ENCODE measurements at regions not wholly inside any gene's neighbourhood (a gene's known extent, or its start where the extent isn't known, plus 50 kb on each side); places are given as distances from the start of the nearest gene placed in this dataset.
"Not testable (repeated sequence)": the region's sequence is repeated elsewhere in the genome, so short reads cannot be mapped to it uniquely, and the experiment has no call there.

GRCh38 chr1:91207691-91208090 lies 185.9 kb upstream of the ZNF644 start:
- H3K4me3 Mint-ChIP-seq; ATAC-seq; H3K36me3 Mint-ChIP-seq (ENCODE audit: insufficient read depth); DNase-seq; H3K9me3 Mint-ChIP-seq; H3K4me1 Mint-ChIP-seq (ENCODE audit: low read depth): not testable (repeated sequence)
- H3K27me3 Mint-ChIP-seq (ENCODE audit: low read depth): peaks cover 19% of the 10 kb centered on the region

- H3K9me3 Mint-ChIP-seq; DNase-seq; H3K4me1 Mint-ChIP-seq (ENCODE audit: low read depth); ATAC-seq; H3K36me3 Mint-ChIP-seq (ENCODE audit: insufficient read depth); H3K4me3 Mint-ChIP-seq: not testable (repeated sequence)
- H3K27me3 Mint-ChIP-seq (ENCODE audit: low read depth): peaks cover 17% of the 10 kb centered on the region
Measured at GRCh38 chr1:91204150-91204549, 182.3 kb upstream of the ZNF644 start.

DNA sequence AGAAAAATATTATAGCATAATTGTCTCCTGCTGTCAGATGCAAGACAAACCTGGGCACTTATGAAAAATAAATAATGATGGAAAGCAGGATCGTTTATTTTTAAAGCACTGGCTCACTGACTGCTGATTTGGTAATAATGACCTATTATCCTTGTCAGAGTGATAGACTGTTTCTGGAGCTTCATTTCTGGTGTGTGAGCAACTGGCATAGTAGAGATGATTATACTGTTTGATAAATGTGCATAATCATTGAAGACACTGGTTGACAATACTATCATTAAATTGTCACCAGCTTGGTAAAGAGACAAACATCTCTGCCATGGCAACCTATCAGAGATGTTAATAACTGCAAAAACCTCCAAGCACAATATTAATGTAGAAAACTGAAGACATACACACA lies 179.9 kb upstream of the ZNF644 start:
- no peak for ATAC-seq
- Mint-ChIP-seq H3K27me3 (ENCODE audit: low read depth) (peaks cover 15% of the 10 kb centered on the region), H3K4me1 (ENCODE audit: low read depth) (no peaks in the 10 kb centered on the region), H3K4me3 (no peak overlapping the region), H3K9me3 (no peaks in the 10 kb centered on the region), H3K36me3 (ENCODE audit: insufficient read depth) (no peaks in the 10 kb centered on the region)
- DNase-seq: no peak

GRCh38 chr1:91201176-91201575 lies 179.3 kb upstream of the ZNF644 start:
- DNase-seq: no peak
- H3K27me3 Mint-ChIP-seq (ENCODE audit: low read depth): peaks cover 13% of the 10 kb centered on the region
- H3K9me3 Mint-ChIP-seq: no peaks in the 10 kb centered on the region
- no peaks in the 10 kb centered on the region for H3K36me3 Mint-ChIP-seq (ENCODE audit: insufficient read depth)
- no peak for ATAC-seq
- H3K4me3 Mint-ChIP-seq: no peak overlapping the region
- H3K4me1 Mint-ChIP-seq (ENCODE audit: low read depth): no peaks in the 10 kb centered on the region

DNA sequence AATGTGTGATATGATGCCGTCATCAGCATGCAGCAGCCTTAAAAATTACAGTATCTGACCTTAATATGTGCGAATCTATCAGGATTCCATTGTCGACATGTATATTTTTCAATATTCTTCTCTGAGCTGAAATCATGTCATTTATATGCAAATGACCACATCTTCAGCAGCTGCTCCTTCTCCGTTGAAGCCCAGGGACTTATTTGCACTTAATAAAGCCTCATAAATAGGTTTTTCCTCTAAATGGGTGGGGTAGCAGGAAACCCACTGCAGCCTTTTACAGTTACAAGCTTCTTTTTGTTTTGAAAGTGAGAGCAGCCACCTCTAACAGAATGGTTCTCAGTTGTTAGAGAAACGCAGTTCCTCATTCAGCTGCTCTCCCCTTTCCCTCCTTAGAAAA lies 178.8 kb upstream of the ZNF644 start:
- Mint-ChIP-seq H3K27me3 (ENCODE audit: low read depth) (peaks cover 14% of the 10 kb centered on the region), H3K4me1 (ENCODE audit: low read depth) (no peaks in the 10 kb centered on the region), H3K4me3 (no peak overlapping the region), H3K9me3 (no peaks in the 10 kb centered on the region), H3K36me3 (ENCODE audit: insufficient read depth) (no peaks in the 10 kb centered on the region)
- ATAC-seq: no peak
- no peak for DNase-seq

DNA sequence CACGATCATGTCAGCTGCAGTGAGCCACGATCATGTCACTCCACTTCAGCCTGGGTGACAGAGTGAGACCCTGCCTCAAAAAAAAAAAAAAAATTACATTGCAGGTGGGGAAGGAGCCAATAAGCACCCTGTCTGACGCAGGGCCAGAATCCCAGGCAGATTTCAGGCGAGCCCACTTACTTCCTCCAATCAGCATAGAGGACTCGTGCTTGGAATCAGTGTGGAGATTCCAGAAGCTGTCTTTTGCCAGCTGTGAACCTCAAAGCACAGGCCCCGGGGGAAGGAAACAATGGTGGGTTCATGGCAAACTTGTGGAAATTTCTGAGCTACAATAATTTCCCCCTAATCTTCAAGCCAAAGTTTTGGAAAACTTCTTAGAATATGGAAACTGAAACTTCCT lies 178.2 kb upstream of the ZNF644 start:
- Mint-ChIP-seq H3K9me3 (no peaks in the 10 kb centered on the region), H3K4me1 (ENCODE audit: low read depth) (no peaks in the 10 kb centered on the region), H3K36me3 (ENCODE audit: insufficient read depth) (no peaks in the 10 kb centered on the region), H3K27me3 (ENCODE audit: low read depth) (peaks cover 16% of the 10 kb centered on the region), H3K4me3 (no peak overlapping the region)
- no peak for DNase-seq
- no peak for ATAC-seq

GRCh38 chr1:91190996-91191395 lies 169.2 kb upstream of the ZNF644 start:
- Mint-ChIP-seq H3K4me1 (ENCODE audit: low read depth) (no peaks in the 10 kb centered on the region), H3K4me3 (no peak overlapping the region), H3K9me3 (peaks cover 4% of the 10 kb centered on the region), H3K27me3 (ENCODE audit: low read depth) (peaks cover 22% of the 10 kb centered on the region), H3K36me3 (ENCODE audit: insufficient read depth) (no peaks in the 10 kb centered on the region)
- DNase-seq: no peak
- no peak for ATAC-seq

GRCh38 chr1:91189096-91189495 lies 167.3 kb upstream of the ZNF644 start:
- Mint-ChIP-seq H3K4me1 (ENCODE audit: low read depth) (no peaks in the 10 kb centered on the region), H3K27me3 (ENCODE audit: low read depth) (peaks cover 19% of the 10 kb centered on the region), H3K4me3 (no peak overlapping the region), H3K36me3 (ENCODE audit: insufficient read depth) (no peaks in the 10 kb centered on the region), H3K9me3 (peaks cover 9% of the 10 kb centered on the region)
- ATAC-seq (no peak), DNase-seq (no peak)

GRCh38 chr1:91182807-91183206 lies 161.0 kb upstream of the ZNF644 start:
- not testable (repeated sequence) for H3K4me1 Mint-ChIP-seq (ENCODE audit: low read depth); H3K27me3 Mint-ChIP-seq (ENCODE audit: low read depth); H3K36me3 Mint-ChIP-seq (ENCODE audit: insufficient read depth); H3K9me3 Mint-ChIP-seq; H3K4me3 Mint-ChIP-seq; ATAC-seq; DNase-seq

DNA sequence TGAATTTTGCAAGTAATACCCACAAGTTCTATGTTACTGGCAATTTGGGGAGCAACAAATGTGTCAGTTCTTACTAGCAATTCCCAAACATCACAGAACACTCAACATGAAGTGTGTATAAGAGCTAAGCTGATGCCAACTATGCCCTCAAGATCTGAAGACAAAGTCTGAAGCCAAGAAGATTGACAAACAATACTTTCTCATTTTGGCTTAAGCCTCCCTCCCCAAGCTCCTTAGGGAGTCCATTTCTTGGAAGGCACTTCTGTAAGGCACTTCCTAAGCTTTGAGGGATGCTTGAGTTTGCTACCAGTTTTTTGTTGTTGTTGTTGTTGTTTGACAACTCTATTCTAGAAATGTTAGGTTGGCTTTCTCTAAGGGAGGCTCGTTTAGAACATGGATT lies 154.4 kb upstream of the ZNF644 start:
- no peaks in the 10 kb centered on the region for H3K9me3 Mint-ChIP-seq
- H3K4me1 Mint-ChIP-seq (ENCODE audit: low read depth): no peaks in the 10 kb centered on the region
- H3K27me3 Mint-ChIP-seq (ENCODE audit: low read depth): peaks cover 23% of the 10 kb centered on the region
- peaks cover 1% of the 10 kb centered on the region for H3K36me3 Mint-ChIP-seq (ENCODE audit: insufficient read depth)
- ATAC-seq (no peak), DNase-seq (no peak)
- no peak overlapping the region for H3K4me3 Mint-ChIP-seq

GRCh38 chr1:91174734-91175133 lies 152.9 kb upstream of the ZNF644 start:
- Mint-ChIP-seq H3K4me3 (no peak overlapping the region), H3K36me3 (ENCODE audit: insufficient read depth) (peaks cover 1% of the 10 kb centered on the region), H3K9me3 (no peaks in the 10 kb centered on the region), H3K27me3 (ENCODE audit: low read depth) (peaks cover 23% of the 10 kb centered on the region), H3K4me1 (ENCODE audit: low read depth) (no peaks in the 10 kb centered on the region)
- DNase-seq (no peak), ATAC-seq (no peak)

- ATAC-seq: no peak
- peaks cover 1% of the 10 kb centered on the region for H3K36me3 Mint-ChIP-seq (ENCODE audit: insufficient read depth)
Measured at GRCh38 chr1:91173346-91173890, 151.6 kb upstream of the ZNF644 start.

GRCh38 chr1:91172541-91172940 lies 150.7 kb upstream of the ZNF644 start:
- DNase-seq (no peak), ATAC-seq (no peak)
- peaks cover 23% of the 10 kb centered on the region for H3K27me3 Mint-ChIP-seq (ENCODE audit: low read depth)
- no peak overlapping the region for H3K4me3 Mint-ChIP-seq
- H3K36me3 Mint-ChIP-seq (ENCODE audit: insufficient read depth): peaks cover 1% of the 10 kb centered on the region
- no peaks in the 10 kb centered on the region for H3K4me1 Mint-ChIP-seq (ENCODE audit: low read depth)
- no peaks in the 10 kb centered on the region for H3K9me3 Mint-ChIP-seq

More at GRCh38 chr1:91173346-91173890, 151.6 kb upstream of the ZNF644 start:
- H3K27me3 Mint-ChIP-seq (ENCODE audit: low read depth): peaks cover 23% of the 10 kb centered on the region
- H3K4me1 Mint-ChIP-seq (ENCODE audit: low read depth): no peaks in the 10 kb centered on the region
- H3K9me3 Mint-ChIP-seq: no peaks in the 10 kb centered on the region
- DNase-seq: no peak
- no peak overlapping the region for H3K4me3 Mint-ChIP-seq

- Mint-ChIP-seq H3K27me3 (ENCODE audit: low read depth) (peaks cover 23% of the 10 kb centered on the region), H3K4me3 (no peak overlapping the region), H3K4me1 (ENCODE audit: low read depth) (no peaks in the 10 kb centered on the region), H3K9me3 (no peaks in the 10 kb centered on the region), H3K36me3 (ENCODE audit: insufficient read depth) (peaks cover 1% of the 10 kb centered on the region)
- no peak for DNase-seq
- no peak for ATAC-seq
Measured at GRCh38 chr1:91171898-91172297, 150.1 kb upstream of the ZNF644 start.

GRCh38 chr1:91170571-91170970 lies 148.7 kb upstream of the ZNF644 start:
- Mint-ChIP-seq H3K9me3 (no peaks in the 10 kb centered on the region), H3K4me3 (no peak overlapping the region), H3K36me3 (ENCODE audit: insufficient read depth) (peaks cover 1% of the 10 kb centered on the region), H3K27me3 (ENCODE audit: low read depth) (peaks cover 23% of the 10 kb centered on the region), H3K4me1 (ENCODE audit: low read depth) (no peaks in the 10 kb centered on the region)
- DNase-seq (no peak), ATAC-seq (no peak)

Measured in activated T-cell treated with anti-CD3 and anti-CD28 coated beads, Interleukin-2, amount 50 U/mL, for 4 hours (primary cell).